ENCODE measurements at regions not wholly inside any gene's neighbourhood (a gene's known extent, or its start where the extent isn't known, plus 50 kb on each side); places are given as distances from the start of the nearest gene placed in this dataset.

DNA sequence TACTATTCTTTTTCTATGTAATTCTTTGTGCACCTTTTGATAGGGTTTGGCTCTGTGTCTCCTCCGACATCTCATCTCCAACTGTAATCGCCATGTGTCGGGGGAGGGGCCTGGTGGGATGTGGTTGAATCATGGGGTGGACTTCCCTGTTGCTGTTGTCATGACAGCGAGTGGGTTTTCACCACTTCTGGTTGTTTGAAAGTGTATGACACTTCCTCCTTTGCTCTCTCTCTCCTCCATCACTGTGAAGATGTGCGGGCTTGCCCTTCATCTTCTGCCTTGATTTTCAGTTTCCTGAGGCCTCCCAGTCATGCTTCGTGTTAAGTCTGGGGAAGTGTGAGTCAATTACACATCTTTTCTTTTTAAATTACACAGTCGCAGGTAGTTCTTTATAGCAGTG lies 225.8 kb upstream of the DPPA4 start:
- Histone ChIP-seq H3K4me2 (ENCODE audit: low read length) (peak overlapping the region; percentile 4; the same call in 1 of the 2 replicates), H2AFZ (ENCODE audit: low read length) (no peak overlapping the region), H4K20me1 (ENCODE audit: insufficient read depth, low read length) (no peaks in the 10 kb centered on the region), H3K9me3 (ENCODE audit: low read length) (no peaks in the 10 kb centered on the region), H3K4me3 (ENCODE audit: low read depth, low read length, poor library complexity, severe bottlenecking) (no peak overlapping the region), H3K79me2 (ENCODE audit: insufficient read depth, low read depth, low read length) (no peaks in the 10 kb centered on the region), H3K27ac (ENCODE audit: low read depth, low read length, poor library complexity, severe bottlenecking) (no peak overlapping the region), H3K9me2 (ENCODE audit: insufficient read depth, low read length) (no peaks in the 10 kb centered on the region), H3K36me3 (ENCODE audit: insufficient read depth, low read length) (no peaks in the 10 kb centered on the region), H3K4me1 (ENCODE audit: insufficient read depth, low read length, poor library complexity, severe bottlenecking) (no peaks in the 10 kb centered on the region)
- no peak for DNase-seq (ENCODE audit: low spot score)
- ChIA-PET CTCF (ENCODE audit: unreplicated experiment) (no interaction called here), POLR2A (no interaction called here)
- TF ChIP-seq EZH2phosphoT487 (IDR thresholded peaks at IDR 0.05; ENCODE audit: borderline replicate concordance, low read depth, low read length) = no peak
- TF ChIP-seq, protein P1, sequence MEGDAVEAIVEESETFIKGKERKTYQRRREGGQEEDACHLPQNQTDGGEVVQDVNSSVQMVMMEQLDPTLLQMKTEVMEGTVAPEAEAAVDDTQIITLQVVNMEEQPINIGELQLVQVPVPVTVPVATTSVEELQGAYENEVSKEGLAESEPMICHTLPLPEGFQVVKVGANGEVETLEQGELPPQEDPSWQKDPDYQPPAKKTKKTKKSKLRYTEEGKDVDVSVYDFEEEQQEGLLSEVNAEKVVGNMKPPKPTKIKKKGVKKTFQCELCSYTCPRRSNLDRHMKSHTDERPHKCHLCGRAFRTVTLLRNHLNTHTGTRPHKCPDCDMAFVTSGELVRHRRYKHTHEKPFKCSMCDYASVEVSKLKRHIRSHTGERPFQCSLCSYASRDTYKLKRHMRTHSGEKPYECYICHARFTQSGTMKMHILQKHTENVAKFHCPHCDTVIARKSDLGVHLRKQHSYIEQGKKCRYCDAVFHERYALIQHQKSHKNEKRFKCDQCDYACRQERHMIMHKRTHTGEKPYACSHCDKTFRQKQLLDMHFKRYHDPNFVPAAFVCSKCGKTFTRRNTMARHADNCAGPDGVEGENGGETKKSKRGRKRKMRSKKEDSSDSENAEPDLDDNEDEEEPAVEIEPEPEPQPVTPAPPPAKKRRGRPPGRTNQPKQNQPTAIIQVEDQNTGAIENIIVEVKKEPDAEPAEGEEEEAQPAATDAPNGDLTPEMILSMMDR (conservative IDR thresholded peaks at IDR 0.05; ENCODE audit: low read length) = no peak
- no TSS peak for BruUV-seq (replicated peaks)
- intact Hi-C loops (cut with micrococcal nuclease; ENCODE audit: unreplicated experiment) = no loop called here

DNA sequence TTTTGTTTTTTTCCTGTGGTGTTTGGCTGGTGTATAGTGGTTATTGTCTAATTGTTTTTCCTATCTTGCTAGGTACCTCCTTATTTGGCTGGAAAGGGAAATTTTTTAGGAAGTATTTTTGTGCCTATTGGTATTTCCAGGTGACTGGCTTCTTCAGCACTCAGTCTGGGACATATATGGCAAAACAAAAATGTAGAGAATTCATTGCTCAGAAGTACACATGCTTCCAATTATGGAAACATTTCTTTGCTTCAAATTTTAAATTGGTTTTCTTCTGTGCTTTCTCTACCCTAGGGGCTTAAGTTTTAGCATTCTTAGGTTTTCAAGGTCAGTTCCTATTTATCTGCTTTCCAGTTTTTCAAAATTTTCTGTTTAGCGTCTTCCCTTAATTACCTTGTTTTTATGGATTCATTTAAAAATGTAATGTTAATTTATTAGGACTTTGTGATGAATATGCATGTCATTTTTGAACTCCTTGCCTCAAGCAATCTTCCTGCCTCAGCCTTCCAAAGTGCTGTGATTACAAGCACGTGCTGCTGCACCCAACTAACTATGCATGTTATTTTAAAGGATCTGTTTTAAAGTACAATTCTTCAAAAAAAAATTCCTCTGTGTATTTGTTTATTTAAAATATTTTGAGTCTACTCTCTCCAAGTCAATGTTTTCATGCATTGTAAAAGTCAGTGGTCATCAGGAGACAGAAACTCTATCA lies 231.9 kb upstream of the DPPA4 start:
- no TSS peak for BruUV-seq (replicated peaks)
- no peaks in the 10 kb centered on the region for H4K20me1 ChIP-seq (ENCODE audit: insufficient read depth, low read length)
- H3K79me2 ChIP-seq (ENCODE audit: insufficient read depth, low read depth, low read length) = no peaks in the 10 kb centered on the region
- no peaks in the 10 kb centered on the region for H3K9me3 ChIP-seq (ENCODE audit: low read length)
- H3K4me3 ChIP-seq (ENCODE audit: low read depth, low read length, poor library complexity, severe bottlenecking) = no peak overlapping the region
- TF ChIP-seq EZH2phosphoT487 (IDR thresholded peaks at IDR 0.05; ENCODE audit: borderline replicate concordance, low read depth, low read length) = no peak
- TF ChIP-seq, protein P1 (conservative IDR thresholded peaks at IDR 0.05; ENCODE audit: low read length) = no peak
- no peaks in the 10 kb centered on the region for H3K36me3 ChIP-seq (ENCODE audit: insufficient read depth, low read length)
- H3K27ac ChIP-seq (ENCODE audit: low read depth, low read length, poor library complexity, severe bottlenecking) = no peak overlapping the region
- DNase-seq (ENCODE audit: low spot score) = no peak
- ChIA-PET CTCF (ENCODE audit: unreplicated experiment) (no interaction called here), POLR2A (no interaction called here)
- no peaks in the 10 kb centered on the region for H3K9me2 ChIP-seq (ENCODE audit: insufficient read depth, low read length)
- H3K4me1 ChIP-seq (ENCODE audit: insufficient read depth, low read length, poor library complexity, severe bottlenecking) = no peaks in the 10 kb centered on the region
- H2AFZ ChIP-seq (ENCODE audit: low read length) = no peak overlapping the region
- intact Hi-C loops (cut with micrococcal nuclease; ENCODE audit: unreplicated experiment) = no loop called here
- H3K4me2 ChIP-seq (ENCODE audit: low read length) = no peak overlapping the region

DNA sequence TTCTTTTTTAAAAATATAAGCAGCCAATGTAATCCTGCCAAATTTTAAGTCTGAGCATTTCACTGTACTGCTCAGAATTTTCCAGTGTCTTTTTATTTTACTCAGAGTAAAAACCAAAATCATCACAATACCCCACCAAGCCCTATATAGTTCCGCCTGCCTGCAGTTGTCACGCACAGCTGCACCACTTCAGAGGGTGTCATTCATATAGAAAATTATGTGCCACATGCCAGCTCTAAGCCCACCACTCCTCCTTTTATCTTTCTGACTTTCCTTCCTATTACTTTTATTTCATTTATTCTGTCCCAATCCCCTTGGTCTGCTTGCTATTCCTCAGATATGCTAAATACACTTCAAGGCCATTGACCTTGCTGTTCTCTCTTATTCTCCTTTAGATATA lies 233.1 kb upstream of the DPPA4 start:
- no peak overlapping the region for H3K4me3 ChIP-seq (ENCODE audit: low read depth, low read length, poor library complexity, severe bottlenecking)
- TF ChIP-seq EZH2phosphoT487 (IDR thresholded peaks at IDR 0.05; ENCODE audit: borderline replicate concordance, low read depth, low read length) = no peak
- TF ChIP-seq, protein P1 (conservative IDR thresholded peaks at IDR 0.05; ENCODE audit: low read length) = no peak
- H4K20me1 ChIP-seq (ENCODE audit: insufficient read depth, low read length) = no peaks in the 10 kb centered on the region
- H3K9me2 ChIP-seq (ENCODE audit: insufficient read depth, low read length) = no peaks in the 10 kb centered on the region
- no peak overlapping the region for H3K4me2 ChIP-seq (ENCODE audit: low read length)
- intact Hi-C loops (cut with micrococcal nuclease; ENCODE audit: unreplicated experiment) = no loop called here
- no peak for DNase-seq (ENCODE audit: low spot score)
- no peaks in the 10 kb centered on the region for H3K36me3 ChIP-seq (ENCODE audit: insufficient read depth, low read length)
- CTCF ChIA-PET (ENCODE audit: unreplicated experiment) = no interaction called here
- POLR2A ChIA-PET = no interaction called here
- no peak overlapping the region for H3K27ac ChIP-seq (ENCODE audit: low read depth, low read length, poor library complexity, severe bottlenecking)
- no TSS peak for BruUV-seq (replicated peaks)
- no peaks in the 10 kb centered on the region for H3K79me2 ChIP-seq (ENCODE audit: insufficient read depth, low read depth, low read length)
- H3K9me3 ChIP-seq (ENCODE audit: low read length) = no peaks in the 10 kb centered on the region
- H3K4me1 ChIP-seq (ENCODE audit: insufficient read depth, low read length, poor library complexity, severe bottlenecking) = no peaks in the 10 kb centered on the region
- H2AFZ ChIP-seq (ENCODE audit: low read length) = no peak overlapping the region
